ENCODE measurements at regions not wholly inside any gene's neighbourhood (a gene's known extent, or its start where the extent isn't known, plus 50 kb on each side); places are given as distances from the start of the nearest gene placed in this dataset.

- TF ChIP-seq REST (IDR thresholded peaks at IDR 0.05): no peak
- TF ChIP-seq CTCF (IDR thresholded peaks at IDR 0.05; ENCODE audit: low read depth, low read length, missing input control): no peak
- no peak for TF ChIP-seq HNF4A (conservative IDR thresholded peaks at IDR 0.05)
- no peak for TF ChIP-seq YY1 (IDR thresholded peaks at IDR 0.05)
- no peak for TF ChIP-seq EGR1 (IDR thresholded peaks at IDR 0.05; ENCODE audit: low read depth in 2 of 2)
- TF ChIP-seq MAX (IDR thresholded peaks at IDR 0.05): no peak
- no peak for TF ChIP-seq FOXA1 (IDR thresholded peaks at IDR 0.05)
- TF ChIP-seq RXRA (IDR thresholded peaks at IDR 0.05): no peak
- TF ChIP-seq TAF1 (conservative IDR thresholded peaks at IDR 0.05): no peak
- TF ChIP-seq ATF3 (IDR thresholded peaks at IDR 0.05): no peak
- TF ChIP-seq NR2F2 (IDR thresholded peaks at IDR 0.05): no peak
- TF ChIP-seq GABPA (IDR thresholded peaks at IDR 0.05 in 1 of 2, conservative IDR thresholded peaks at IDR 0.05 in 1 of 2): no peak
- TF ChIP-seq ZBTB33 (IDR thresholded peaks at IDR 0.05): no peak
- no peaks in the 10 kb centered on the region for H3K9me3 ChIP-seq (ENCODE audit: control insufficient read depth in 4 of 4, low read length in 3 of 4)
- no peak for DNase-seq (ENCODE audit: low spot score)
- no peaks in the 10 kb centered on the region for H3K4me1 ChIP-seq (ENCODE audit: control insufficient read depth in 4 of 4, insufficient read depth in 4 of 4, low read length in 3 of 4)
- no peaks in the 10 kb centered on the region for H3K27me3 ChIP-seq (ENCODE audit: control insufficient read depth in 4 of 4, insufficient read depth in 4 of 4, low read length in 3 of 4)
- H3K9ac ChIP-seq (ENCODE audit: low read depth in 1 of 2, low read length in 2 of 2): no peak overlapping the region
- no peak overlapping the region for H3K4me3 ChIP-seq (ENCODE audit: low read depth in 1 of 3, low read length in 3 of 3)
- no peak overlapping the region for H3K27ac ChIP-seq (ENCODE audit: low read depth in 1 of 2, low read length in 2 of 2)
- H3K36me3 ChIP-seq (ENCODE audit: control insufficient read depth in 4 of 4, insufficient read depth in 3 of 4, low read depth in 1 of 4, low read length in 3 of 4): no peaks in the 10 kb centered on the region
These were observed 477.1 kb downstream of the SLC16A7 start for GRCh38 chr12:60072911-60073310.

GRCh38 chr12:60075091-60075490 lies 479.3 kb downstream of the SLC16A7 start:
- Histone ChIP-seq H3K27ac (ENCODE audit: low read depth in 1 of 2, low read length in 2 of 2) (no peak overlapping the region), H3K4me3 (ENCODE audit: low read depth in 1 of 3, low read length in 3 of 3) (no peak overlapping the region), H3K9me3 (ENCODE audit: control insufficient read depth in 4 of 4, low read length in 3 of 4) (no peaks in the 10 kb centered on the region), H3K9ac (ENCODE audit: low read depth in 1 of 2, low read length in 2 of 2) (no peak overlapping the region), H3K4me1 (ENCODE audit: control insufficient read depth in 4 of 4, insufficient read depth in 4 of 4, low read length in 3 of 4) (no peaks in the 10 kb centered on the region), H3K36me3 (ENCODE audit: control insufficient read depth in 4 of 4, insufficient read depth in 3 of 4, low read depth in 1 of 4, low read length in 3 of 4) (no peaks in the 10 kb centered on the region), H3K27me3 (ENCODE audit: control insufficient read depth in 4 of 4, insufficient read depth in 4 of 4, low read length in 3 of 4) (no peaks in the 10 kb centered on the region)
- DNase-seq (ENCODE audit: low spot score): no peak
- TF ChIP-seq HNF4G (IDR thresholded peaks at IDR 0.05) (no peak), REST (IDR thresholded peaks at IDR 0.05) (no peak), JUND (IDR thresholded peaks at IDR 0.05) (no peak), NR2F2 (IDR thresholded peaks at IDR 0.05) (no peak), ATF3 (IDR thresholded peaks at IDR 0.05) (no peak), SP1 (IDR thresholded peaks at IDR 0.05) (no peak), ZBTB33 (IDR thresholded peaks at IDR 0.05) (no peak), EGR1 (IDR thresholded peaks at IDR 0.05; ENCODE audit: low read depth in 2 of 2) (no peak), FOXA2 (IDR thresholded peaks at IDR 0.05) (no peak), HNF4A (conservative IDR thresholded peaks at IDR 0.05) (no peak), YY1 (IDR thresholded peaks at IDR 0.05) (no peak)
- 71% methylated on average over 2 of the region's 2 CpGs for WGBS
